ACC112 (cell line): ENCODE measurements at regions not wholly inside any gene's neighbourhood (a gene's known extent, or its start where the extent isn't known, plus 50 kb on each side); places are given as distances from the start of the nearest gene placed in this dataset.

Experiments used
- H2AFZ ChIP-seq: fragments of 200-600 bp; sonication (generic); one replicate; pipeline ENCODE4 v1.6.0; 2017; ENCODE audit warnings: antibody characterized with exemption, low read length; ENCODE audit not compliant: unreplicated experiment
- H3K27ac ChIP-seq: fragments of 200-600 bp; sonication (generic); 2 replicates; pipeline ENCODE4 v1.5.1; 2014; ENCODE audit warnings: low read depth, mild to moderate bottlenecking, antibody characterized with exemption, low read length, moderate library complexity
- H3K27me3 ChIP-seq: fragments of 200-600 bp; sonication (generic); 2 replicates; pipeline ENCODE4 v1.6.1; 2014; ENCODE audit warnings: mild to moderate bottlenecking, antibody characterized with exemption, low read length, moderate library complexity, mixed read lengths; ENCODE audit not compliant: insufficient read depth
- H3K36me3 ChIP-seq: fragments of 200-600 bp; sonication (generic); 2 replicates; pipeline ENCODE4 v1.6.1; 2016; ENCODE audit warnings: mild to moderate bottlenecking, antibody characterized with exemption, low read length, moderate library complexity, mixed read lengths; ENCODE audit not compliant: insufficient read depth
- H3K4me1 ChIP-seq: fragments of 200-600 bp; sonication (generic); one replicate; pipeline ENCODE4 v1.6.1; 2016; ENCODE audit warnings: low read length, mixed read lengths; ENCODE audit not compliant: insufficient read depth, unreplicated experiment, control insufficient read depth
- H3K4me3 ChIP-seq: fragments of 200-600 bp; sonication (generic); 2 replicates; pipeline ENCODE4 v1.5.1; 2014; ENCODE audit warnings: mild to moderate bottlenecking, low read depth, low read length
- H3K79me2 ChIP-seq: fragments of 200-600 bp; sonication (generic); one replicate; pipeline ENCODE4 v1.6.0; 2016; ENCODE audit warnings: low read length; ENCODE audit not compliant: control insufficient read depth, unreplicated experiment, insufficient read depth

GRCh38 chr10:128373071-128373749 is 247.0 kb upstream of the MKI67 start:
- no peaks in the 10 kb centered on the region for H3K27me3 ChIP-seq
- H3K79me2 ChIP-seq, result no peaks in the 10 kb centered on the region
- no peaks in the 10 kb centered on the region for H3K36me3 ChIP-seq
- no peak overlapping the region for H3K27ac ChIP-seq
- no peaks in the 10 kb centered on the region for H3K4me1 ChIP-seq
- no peak overlapping the region for H2AFZ ChIP-seq
- H3K4me3 ChIP-seq, result no peak overlapping the region

- Histone ChIP-seq H3K36me3 (no peaks in the 10 kb centered on the region), H3K4me3 (no peak overlapping the region), H2AFZ (no peak overlapping the region), H3K27me3 (no peaks in the 10 kb centered on the region), H3K4me1 (no peaks in the 10 kb centered on the region), H3K79me2 (no peaks in the 10 kb centered on the region), H3K27ac (no peak overlapping the region)
Measured at GRCh38 chr10:128373831-128374230, 247.6 kb upstream of the MKI67 start.

GRCh38 chr10:128375171-128375570 is 248.9 kb upstream of the MKI67 start:
- no peak overlapping the region for H3K27ac ChIP-seq
- no peaks in the 10 kb centered on the region for H3K79me2 ChIP-seq
- H3K4me3 ChIP-seq, result no peak overlapping the region
- H3K27me3 ChIP-seq, result no peaks in the 10 kb centered on the region
- H3K36me3 ChIP-seq, result no peaks in the 10 kb centered on the region
- H2AFZ ChIP-seq, result no peak overlapping the region
- no peaks in the 10 kb centered on the region for H3K4me1 ChIP-seq

GRCh38 chr10:128377364-128377987 is 251.3 kb upstream of the MKI67 start:
- Histone ChIP-seq H3K79me2 (no peaks in the 10 kb centered on the region), H3K27me3 (no peaks in the 10 kb centered on the region), H3K36me3 (no peaks in the 10 kb centered on the region), H3K27ac (no peak overlapping the region), H3K4me1 (no peaks in the 10 kb centered on the region), H2AFZ (no peak overlapping the region), H3K4me3 (no peak overlapping the region)

GRCh38 chr10:128377988-128378387 is 251.8 kb upstream of the MKI67 start:
- Histone ChIP-seq H3K27me3 (no peaks in the 10 kb centered on the region), H3K4me1 (no peaks in the 10 kb centered on the region)

GRCh38 chr10:128380946-128381345 is 254.7 kb upstream of the MKI67 start:
- H2AFZ ChIP-seq, result no peak overlapping the region
- H3K27ac ChIP-seq, result no peak overlapping the region
- H3K27me3 ChIP-seq, result no peaks in the 10 kb centered on the region
- no peaks in the 10 kb centered on the region for H3K79me2 ChIP-seq
- H3K4me1 ChIP-seq, result no peaks in the 10 kb centered on the region
- H3K4me3 ChIP-seq, result no peak overlapping the region
- H3K36me3 ChIP-seq, result no peaks in the 10 kb centered on the region

More at GRCh38 chr10:128377988-128378387, 251.8 kb upstream of the MKI67 start:
- H3K27ac ChIP-seq, result no peak overlapping the region
- H2AFZ ChIP-seq, result no peak overlapping the region
- H3K4me3 ChIP-seq, result no peak overlapping the region
- no peaks in the 10 kb centered on the region for H3K36me3 ChIP-seq
- H3K79me2 ChIP-seq, result no peaks in the 10 kb centered on the region

GRCh38 chr10:128382225-128382624 is 256.0 kb upstream of the MKI67 start:
- Histone ChIP-seq H3K27ac (no peak overlapping the region), H3K4me1 (no peaks in the 10 kb centered on the region), H2AFZ (no peak overlapping the region), H3K27me3 (no peaks in the 10 kb centered on the region), H3K79me2 (no peaks in the 10 kb centered on the region), H3K36me3 (no peaks in the 10 kb centered on the region), H3K4me3 (no peak overlapping the region)

- no peaks in the 10 kb centered on the region for H3K79me2 ChIP-seq
- no peaks in the 10 kb centered on the region for H3K27me3 ChIP-seq
- H3K4me3 ChIP-seq, result no peak overlapping the region
- H3K4me1 ChIP-seq, result no peaks in the 10 kb centered on the region
- H3K36me3 ChIP-seq, result no peaks in the 10 kb centered on the region
- H2AFZ ChIP-seq, result no peak overlapping the region
- H3K27ac ChIP-seq, result no peak overlapping the region
Measured at GRCh38 chr10:128384831-128385230, 258.6 kb upstream of the MKI67 start.

GRCh38 chr10:128386231-128386630 is 260.0 kb upstream of the MKI67 start:
- H3K27me3 ChIP-seq, result no peaks in the 10 kb centered on the region
- no peaks in the 10 kb centered on the region for H3K36me3 ChIP-seq
- no peak overlapping the region for H2AFZ ChIP-seq
- no peak overlapping the region for H3K27ac ChIP-seq
- H3K79me2 ChIP-seq, result no peaks in the 10 kb centered on the region
- H3K4me3 ChIP-seq, result no peak overlapping the region
- no peaks in the 10 kb centered on the region for H3K4me1 ChIP-seq

GRCh38 chr10:128386816-128387604 is 260.8 kb upstream of the MKI67 start:
- Histone ChIP-seq H3K4me1 (no peaks in the 10 kb centered on the region), H2AFZ (no peak overlapping the region), H3K36me3 (no peaks in the 10 kb centered on the region), H3K4me3 (no peak overlapping the region), H3K79me2 (no peaks in the 10 kb centered on the region), H3K27ac (no peak overlapping the region), H3K27me3 (no peaks in the 10 kb centered on the region)
